Stomach (tissue), 8 donors: ENCODE measurements at regions not wholly inside any gene's neighbourhood (a gene's known extent, or its start where the extent isn't known, plus 50 kb on each side); places are given as distances from the start of the nearest gene placed in this dataset.

Source experiments
- DNase-seq, 2 donors: peaks; one replicate each; pipeline versions ENCODE4 v3.0.0 to v3.0.0-alpha.2; 2013 to 2019
- H3K27ac ChIP-seq, 5 donors: fragments of 200-600 bp in 4 of 5; sonication (generic) in 4 of 5; one replicate each; pipeline ENCODE4 v1.5.1; 2013 to 2019; ENCODE audit warnings: mild to moderate bottlenecking in 1 of 5, moderate library complexity in 1 of 5
- H3K27me3 ChIP-seq, 3 donors: fragments of 200-600 bp; sonication (generic); one replicate each; pipeline ENCODE4 v1.5.1; 2017 to 2019; ENCODE audit warnings: mixed run types in 1 of 3
- H3K36me3 ChIP-seq, 4 donors: fragments of 200-600 bp; sonication (generic); 1 replicate in 3 of 4; 2 replicates in 1 of 4; pipeline ENCODE4 v1.5.1; 2016 to 2019
- H3K4me1 ChIP-seq, 4 donors: fragments of 200-600 bp; sonication (generic); one replicate each; pipeline ENCODE4 v1.5.1; 2016 to 2019
- H3K4me3 ChIP-seq, 4 donors: fragments of 200-600 bp; sonication (generic) in 3 of 4; one replicate each; pipeline ENCODE4 v1.5.1; 2016 to 2019; ENCODE audit warnings: mild to moderate bottlenecking in 1 of 4
- H3K9me3 ChIP-seq, 4 donors: fragments of 200-600 bp; sonication (generic); one replicate each; pipeline ENCODE4 v1.5.1; 2016 to 2019
- CTCF ChIP-seq, 7 experiments: fragments of 450-650 bp in 4 of 7; fragments of 200-600 bp in 3 of 7; sonication (generic) in 3 of 7; IDR thresholded peaks; one replicate each; pipeline ENCODE4 v1.5.1; 2016 to 2019; ENCODE audit warnings: antibody characterized with exemption in 7 of 7, control low read depth in 2 of 7, mild to moderate bottlenecking in 1 of 7
- EP300 ChIP-seq: sonication (generic); formaldehyde crosslinking; IDR thresholded peaks from one replicate; pipeline ENCODE4 v1.6.1; 2017; ENCODE audit warnings: antibody characterized with exemption
- POLR2A ChIP-seq, 4 donors: fragments of 450-650 bp; IDR thresholded peaks; one replicate each; pipeline ENCODE4 v1.6.1; 2016; ENCODE audit warnings: antibody characterized with exemption in 4 of 4, control low read depth in 2 of 4, mild to moderate bottlenecking in 1 of 4, moderate library complexity in 1 of 4
- POLR2AphosphoS5 ChIP-seq, 3 donors: sonication (generic); formaldehyde crosslinking; IDR thresholded peaks; one replicate each; pipeline ENCODE4 v1.6.1; 2016; ENCODE audit warnings: antibody characterized with exemption in 3 of 3
- whole genome bisulfite sequencing, 5 donors: extraction: QIAGEN DNeasy Blood & Tissue Kit in 3 of 5; methylation state at CpG; one replicate each; pipeline versions ENCODE4 v1.1.5 to v1.1.7; 2013 to 2018; 5-methylcytosine and 5-hydroxymethylcytosine counted together
- intact Hi-C: fragments of 100-400 bp; cut with DNase I; formaldehyde crosslinking; loops from one replicate; pipeline ENCODE4 v1.15.1; 2023; ENCODE audit warnings: low total_unique reads
- donor health status: healthy with polysubstance abuse.
- donor health status: Bipolar disorder and iron deficiency.
- donor health status: healthy.

DNA sequence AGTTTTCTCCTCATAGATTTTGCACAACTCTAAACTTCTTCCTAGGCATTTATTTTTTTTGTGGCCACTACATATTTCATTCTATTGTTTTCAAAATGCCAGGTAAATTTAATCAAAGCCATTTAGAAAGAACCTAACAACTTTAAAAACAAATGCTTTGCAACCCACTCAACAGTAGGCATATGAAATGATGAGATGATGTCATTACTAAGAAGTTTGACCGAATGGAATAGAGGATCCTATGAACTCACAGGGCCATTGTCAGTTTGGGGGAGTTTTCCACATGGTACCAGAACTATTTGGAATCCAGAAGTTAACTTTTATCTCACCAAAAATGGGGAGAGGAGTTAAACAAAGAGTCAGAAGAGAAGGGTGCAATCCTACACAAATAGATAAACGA is 100.7 kb upstream of the INHBA start:
- Histone ChIP-seq H3K27me3 (no peaks in the 10 kb centered on the region), H3K27ac (no peak overlapping the region), H3K4me1 (no peaks in the 10 kb centered on the region), H3K36me3 (no peaks in the 10 kb centered on the region), H3K4me3 (no peak overlapping the region), H3K9me3 (peaks cover 0 to 4% (median 2%) of the 10 kb centered on the region in 4 donors)
- TF ChIP-seq EP300 (no peak), POLR2A (IDR thresholded peaks at IDR 0.05) (no peak), CTCF (IDR thresholded peaks at IDR 0.05) (no peak), POLR2AphosphoS5 (IDR thresholded peaks at IDR 0.05) (no peak)
- intact Hi-C loops = no loop called here
- DNase-seq = no peak
- WGBS, 5 donors = 57 to 72% (median 64%) methylated on average over 2 of the region's 2 CpGs

DNA sequence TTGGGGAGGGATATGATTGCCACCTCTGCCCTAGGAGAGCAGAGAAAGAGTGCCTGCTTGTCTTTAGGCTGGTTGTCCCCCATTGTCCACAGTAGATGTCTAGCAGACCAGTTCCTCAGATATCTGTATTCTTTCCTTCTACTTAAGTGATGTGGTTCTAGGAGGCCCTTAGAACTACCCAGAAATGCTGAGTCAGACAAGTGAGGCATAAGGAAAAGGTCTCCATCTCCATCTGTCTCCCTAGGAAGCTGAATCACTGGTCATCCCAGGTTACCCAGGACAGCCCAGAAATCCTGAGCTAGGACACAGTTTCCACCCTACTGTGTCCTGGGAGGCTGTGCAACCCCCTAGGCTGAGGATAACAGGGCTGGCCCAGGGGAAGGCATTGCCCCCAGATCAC is 93.4 kb upstream of the INHBA start:
- no peaks in the 10 kb centered on the region for H3K27me3 ChIP-seq
- no peak for DNase-seq
- no peak overlapping the region for H3K27ac ChIP-seq
- TF ChIP-seq CTCF (IDR thresholded peaks at IDR 0.05) (no peak), POLR2AphosphoS5 (IDR thresholded peaks at IDR 0.05) (no peak), EP300 (no peak), POLR2A (IDR thresholded peaks at IDR 0.05) (no peak)
- no peaks in the 10 kb centered on the region for H3K36me3 ChIP-seq
- no peaks in the 10 kb centered on the region for H3K4me1 ChIP-seq
- H3K9me3 ChIP-seq = no peaks in the 10 kb centered on the region
- no peak overlapping the region for H3K4me3 ChIP-seq
- intact Hi-C loops = no loop called here

GRCh38 chr7:41795276-41795833 is 92.5 kb upstream of the INHBA start:
- Histone ChIP-seq H3K27ac (no peak overlapping the region), H3K27me3 (no peaks in the 10 kb centered on the region), H3K4me3 (no peak overlapping the region), H3K36me3 (no peaks in the 10 kb centered on the region), H3K9me3 (no peaks in the 10 kb centered on the region), H3K4me1 (no peaks in the 10 kb centered on the region)
- WGBS, 5 donors = 61 to 67% (median 63%) methylated on average over 6 of the region's 6 CpGs
- no peak for DNase-seq
- intact Hi-C loops = no loop called here
- no peak for TF ChIP-seq POLR2A (IDR thresholded peaks at IDR 0.05)
- TF ChIP-seq EP300 = no peak
- TF ChIP-seq CTCF (IDR thresholded peaks at IDR 0.05) = no peak
- no peak for TF ChIP-seq POLR2AphosphoS5 (IDR thresholded peaks at IDR 0.05)

- H3K4me3 ChIP-seq = no peak overlapping the region
- H3K4me1 ChIP-seq = no peaks in the 10 kb centered on the region
- no peak for DNase-seq
- H3K36me3 ChIP-seq = no peaks in the 10 kb centered on the region
- TF ChIP-seq EP300 (no peak), POLR2A (IDR thresholded peaks at IDR 0.05) (no peak), CTCF (IDR thresholded peaks at IDR 0.05) (no peak), POLR2AphosphoS5 (IDR thresholded peaks at IDR 0.05) (no peak)
- H3K27me3 ChIP-seq = no peaks in the 10 kb centered on the region
- no peaks in the 10 kb centered on the region for H3K9me3 ChIP-seq
- intact Hi-C loops = no loop called here
- no peak overlapping the region for H3K27ac ChIP-seq
These were observed 90.7 kb upstream of the INHBA start for GRCh38 chr7:41793556-41793955.
